HG03439 (cell line): ENCODE measurements at regions not wholly inside any gene's neighbourhood (a gene's known extent, or its start where the extent isn't known, plus 50 kb on each side); places are given as distances from the start of the nearest gene placed in this dataset.
"Not testable (repeated sequence)": the region's sequence is repeated elsewhere in the genome, so short reads cannot be mapped to it uniquely, and the experiment has no call there.

Experiments used
- ATAC-seq: cut with Tn5 transposase; IDR thresholded peaks from one replicate; pipeline ENCODE4 v1.9.1; 2021; ENCODE audit warnings: mild to moderate bottlenecking, moderate library complexity; ENCODE audit not compliant: unreplicated experiment

DNA sequence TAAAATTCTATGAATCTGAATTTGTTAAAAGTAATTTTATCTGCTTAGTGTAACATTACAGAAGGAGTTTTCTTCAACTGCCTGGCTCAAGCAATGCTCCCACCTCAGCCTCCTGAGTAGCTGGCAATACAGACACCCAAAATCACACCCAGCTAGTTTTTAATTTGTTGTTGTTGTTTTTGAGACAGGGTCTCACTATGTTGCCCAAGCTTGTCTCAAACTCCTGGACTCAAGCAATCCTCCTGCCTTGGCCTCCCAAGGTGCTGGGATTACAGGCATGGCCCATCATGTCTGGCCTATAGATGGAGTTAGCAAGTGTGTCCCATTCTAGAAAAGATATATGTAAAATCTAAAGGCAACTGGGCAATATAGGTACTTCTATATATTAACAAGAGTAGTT lies 1580.4 kb upstream of the PRR20A start:
- ATAC-seq = no peak

DNA sequence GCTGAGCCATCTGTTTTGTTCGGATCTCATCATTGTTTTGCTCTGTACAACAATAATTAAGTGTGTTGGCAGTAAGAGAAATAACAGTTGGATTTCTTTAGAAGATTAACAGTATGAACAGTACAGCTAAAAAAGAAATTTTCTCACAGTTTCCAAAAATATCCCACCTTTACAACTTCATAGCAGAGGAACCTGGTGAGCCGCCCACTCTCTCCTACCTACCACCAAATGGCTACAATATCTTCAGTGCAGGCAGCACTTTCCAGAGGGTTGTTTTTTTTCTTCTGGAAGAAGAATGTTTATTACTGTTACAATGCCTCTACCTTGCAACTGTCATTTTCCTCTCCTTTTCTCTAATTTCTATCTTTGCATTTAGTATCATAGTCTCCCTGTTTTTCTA lies 1577.5 kb upstream of the PRR20A start:
- ATAC-seq = no peak

DNA sequence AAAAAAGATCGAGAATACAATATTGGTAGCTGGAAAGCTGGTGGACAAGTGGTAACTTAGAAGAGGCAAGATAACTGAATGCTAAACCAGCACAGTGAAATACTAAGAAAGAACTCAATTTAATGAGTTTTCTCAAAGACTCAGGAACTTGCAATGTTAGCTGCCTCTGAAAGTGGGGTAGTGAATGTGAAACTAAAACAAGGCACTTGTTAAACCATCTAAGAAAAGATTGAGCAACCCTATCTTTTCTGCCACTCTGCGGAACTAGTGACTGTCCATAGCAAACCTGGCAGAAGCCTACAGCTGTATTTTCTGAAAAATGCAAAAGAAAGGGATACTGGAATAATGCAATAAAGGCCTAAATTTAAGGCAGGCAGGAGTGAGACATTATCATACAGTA lies 1574.4 kb upstream of the PRR20A start:
- ATAC-seq = no peak

DNA sequence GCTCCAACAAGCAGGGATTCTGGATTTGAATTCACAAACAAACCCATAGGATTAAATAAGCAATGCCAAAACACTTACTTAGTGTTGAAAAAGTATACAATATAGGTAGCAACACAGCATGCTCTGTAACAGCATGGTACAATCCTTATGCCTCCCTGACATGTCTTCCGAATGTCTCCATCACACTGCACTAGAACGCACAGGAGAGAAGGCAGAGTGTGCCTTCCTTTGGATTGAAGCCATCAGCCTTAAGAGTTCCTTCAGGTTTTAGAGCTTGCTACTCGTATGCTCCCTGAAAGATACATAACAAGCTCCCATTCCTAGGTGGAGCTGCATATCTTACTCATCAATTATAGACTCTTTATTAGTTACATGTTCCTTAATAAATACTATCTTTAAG lies 1573.9 kb upstream of the PRR20A start:
- ATAC-seq = no peak

DNA sequence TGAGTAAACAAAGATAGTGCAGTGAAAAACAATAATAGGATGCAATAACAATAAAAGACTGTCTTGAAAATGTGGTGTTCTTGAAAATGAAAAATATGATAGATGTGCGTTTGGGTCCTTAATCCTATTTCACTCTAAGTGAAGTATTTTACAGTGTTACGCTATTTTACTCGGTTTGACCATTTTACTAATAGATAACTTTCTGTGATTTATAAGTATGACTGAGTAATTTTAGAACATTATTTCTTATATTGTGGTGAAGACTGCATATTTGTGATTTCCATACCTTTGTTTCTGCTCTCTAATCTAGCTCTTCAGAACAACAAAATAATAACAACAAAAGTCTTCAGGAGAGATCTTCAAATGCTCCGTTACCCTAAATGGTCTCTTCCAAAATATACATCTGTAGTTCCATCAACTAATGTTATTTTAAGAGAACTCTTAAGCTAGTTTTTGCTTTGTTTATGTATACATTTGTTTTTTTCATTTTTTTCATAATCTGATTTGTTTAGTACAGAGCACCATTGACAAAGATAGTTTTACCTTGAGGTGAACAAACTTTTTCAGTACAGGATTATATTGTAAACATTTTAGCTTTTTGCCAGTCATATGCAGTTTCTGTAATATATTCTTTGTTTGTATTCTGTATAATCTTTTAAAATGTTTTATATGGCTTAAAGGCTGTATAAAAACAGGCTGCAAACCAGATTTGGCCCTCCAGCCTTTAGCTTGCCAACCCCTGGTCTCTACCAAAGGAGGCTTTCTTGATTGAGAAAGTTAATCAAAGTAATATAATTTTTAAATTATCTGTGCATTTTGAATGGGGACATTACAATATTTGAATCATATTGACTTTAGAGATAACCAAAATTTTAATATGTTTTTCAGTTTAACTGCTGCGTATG lies 1572.7 kb upstream of the PRR20A start:
- no peak for ATAC-seq

DNA sequence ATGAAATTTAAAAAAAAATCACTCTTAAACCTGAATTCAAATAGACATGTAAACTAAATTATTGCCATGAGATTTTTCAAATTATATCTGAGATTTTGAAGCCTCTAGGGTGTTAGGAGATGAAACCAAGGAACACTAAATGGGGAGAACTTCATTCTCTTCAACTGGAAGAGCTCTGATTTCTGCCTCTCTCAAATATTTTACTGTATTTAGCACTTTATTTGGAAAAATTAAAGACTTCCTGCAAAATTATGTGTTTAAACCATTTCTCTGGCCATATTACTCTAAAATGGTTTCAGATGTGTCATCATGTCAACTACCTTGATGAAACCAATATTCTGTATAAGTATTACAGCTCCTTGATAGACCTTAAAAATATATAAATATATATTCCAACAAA lies 1571.6 kb upstream of the PRR20A start:
- no peak for ATAC-seq

DNA sequence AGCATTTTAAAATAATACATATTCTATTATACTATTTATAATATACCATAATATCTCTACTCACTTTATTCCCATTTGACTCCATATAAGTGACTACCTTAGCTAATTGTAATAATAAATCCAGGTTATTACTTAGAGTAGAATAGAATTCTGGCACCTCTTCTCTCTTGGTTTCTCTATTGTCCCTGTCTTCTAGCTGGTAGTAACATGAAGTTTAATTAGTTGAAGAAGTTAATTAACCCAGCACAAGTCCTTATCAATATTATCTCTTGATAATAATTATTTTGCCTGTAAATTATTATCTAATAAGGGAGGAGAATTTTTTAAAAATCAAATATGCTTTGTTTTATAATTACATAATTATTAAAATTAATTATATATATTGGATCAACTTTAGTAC lies 1571.2 kb upstream of the PRR20A start:
- no peak for ATAC-seq

DNA sequence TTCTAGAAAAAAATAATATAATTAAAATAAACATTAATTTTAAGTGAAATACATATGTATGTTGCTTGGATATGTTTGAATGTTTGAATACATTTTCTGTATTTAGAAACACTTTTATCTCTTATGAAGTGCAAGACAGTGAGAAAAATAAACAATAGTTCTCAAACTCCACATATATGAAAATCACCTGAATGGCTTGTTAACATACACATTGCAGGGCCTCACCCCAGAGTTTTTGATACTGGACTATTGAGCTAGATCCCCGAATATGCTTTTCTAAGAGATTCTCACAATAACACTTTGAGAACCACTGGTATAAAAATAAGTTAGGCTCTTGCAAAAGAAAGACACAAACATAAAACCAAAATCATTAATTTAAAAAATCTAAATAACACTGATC lies 1570.3 kb upstream of the PRR20A start:
- ATAC-seq = no peak

DNA sequence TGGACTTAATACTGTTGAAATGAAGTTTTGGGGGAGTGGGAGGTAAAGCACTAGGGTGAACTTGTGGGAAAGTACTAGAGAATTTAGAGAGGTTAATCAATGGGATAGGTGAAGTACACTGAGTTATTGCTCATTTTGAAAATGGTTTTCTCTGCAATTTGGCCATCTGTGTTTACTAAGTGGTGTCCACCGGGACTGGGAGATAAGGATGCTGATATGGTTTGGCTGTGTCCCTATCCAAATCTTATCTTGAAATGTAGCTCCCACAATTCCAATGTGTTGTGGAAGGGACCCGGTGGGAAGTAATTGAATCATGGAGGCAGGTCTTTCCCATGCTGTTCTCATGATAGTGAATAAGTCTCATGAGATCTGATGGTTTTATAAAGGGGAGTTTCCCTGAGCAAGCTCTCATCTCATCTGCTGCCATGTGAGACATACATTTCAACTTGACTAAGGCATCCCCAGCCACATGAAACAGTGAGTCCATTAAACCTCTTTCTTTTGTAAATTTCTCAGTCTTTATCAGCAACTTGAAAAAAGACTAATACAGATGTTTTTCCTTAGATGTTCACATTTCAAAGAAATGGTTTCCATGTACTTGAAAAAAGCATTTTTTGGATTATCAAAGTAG lies 1569.4 kb upstream of the PRR20A start:
- ATAC-seq = no peak

DNA sequence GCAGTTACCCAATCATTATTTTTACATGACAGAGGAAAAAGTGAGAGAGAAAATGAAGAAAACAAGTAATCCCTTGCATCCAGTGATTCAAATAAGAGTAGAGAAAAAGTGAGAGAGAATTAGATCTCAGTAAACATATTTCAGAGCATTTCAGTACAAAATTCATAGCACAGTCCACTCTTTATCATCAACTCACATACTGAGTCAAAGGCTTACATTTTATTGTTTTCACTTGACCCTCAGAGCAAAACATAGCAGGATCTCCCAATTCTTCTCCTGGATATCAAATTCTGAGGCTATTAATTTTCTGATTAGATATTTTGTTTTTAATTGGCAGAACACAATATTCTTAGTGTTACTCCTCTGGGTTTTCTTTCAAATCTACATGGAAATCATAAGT lies 1568.3 kb upstream of the PRR20A start:
- ATAC-seq = no peak

DNA sequence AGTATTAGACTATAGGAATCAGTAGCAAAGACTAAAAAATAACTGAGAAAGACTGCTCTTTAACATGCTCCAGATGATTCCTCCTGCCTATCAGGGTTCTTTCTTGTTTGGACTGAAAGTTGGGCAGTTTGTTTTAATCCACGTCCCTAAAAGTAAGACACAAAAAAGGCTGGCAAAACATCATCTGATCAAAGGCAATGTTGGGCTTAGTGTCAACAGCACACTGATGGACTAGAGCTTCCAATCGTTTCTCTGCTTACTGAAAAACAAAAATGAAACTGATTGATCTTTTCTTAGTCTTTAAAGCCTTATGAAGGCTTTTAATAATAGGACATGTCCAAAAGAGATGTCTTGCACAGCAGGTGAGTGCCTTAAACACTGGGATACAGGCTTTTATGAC lies 1567.9 kb upstream of the PRR20A start:
- no peak for ATAC-seq

DNA sequence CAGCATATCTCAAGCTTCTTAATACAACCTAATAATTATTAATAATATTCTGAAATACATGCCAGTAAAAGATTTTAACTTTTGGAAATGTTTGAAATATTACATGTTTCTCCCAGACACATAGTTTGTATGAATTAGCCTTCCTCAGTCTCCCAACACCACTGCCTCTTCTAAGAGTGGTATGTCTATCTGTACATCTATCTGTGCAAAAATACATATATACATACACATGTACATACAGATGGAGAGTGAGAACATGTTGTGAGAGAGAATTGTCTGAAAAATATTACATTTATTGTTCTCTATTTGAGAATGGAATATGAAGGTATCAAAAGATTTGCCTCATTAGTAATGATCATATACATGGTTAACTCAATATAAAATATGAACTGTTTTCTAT lies 1567.2 kb upstream of the PRR20A start:
- no peak for ATAC-seq

DNA sequence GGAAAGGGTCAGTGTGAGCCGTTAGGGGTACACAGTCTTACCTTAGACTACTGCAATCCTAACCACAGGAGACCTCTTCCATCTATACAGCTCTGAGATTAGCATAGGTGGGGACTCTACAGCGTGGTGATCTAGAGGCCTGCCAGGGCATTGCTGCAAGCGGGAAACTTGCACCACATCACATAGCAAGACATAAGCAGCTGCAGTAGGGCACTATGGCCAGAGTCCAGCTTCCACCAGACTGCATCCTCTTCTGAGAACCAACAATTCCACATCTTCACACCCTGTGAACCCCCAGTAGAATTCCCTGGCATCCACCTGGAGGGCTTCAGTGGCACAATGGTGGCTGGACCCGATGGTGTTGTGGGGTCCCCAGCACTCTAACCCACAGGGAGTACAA lies 1564.3 kb upstream of the PRR20A start:
- ATAC-seq = no peak

DNA sequence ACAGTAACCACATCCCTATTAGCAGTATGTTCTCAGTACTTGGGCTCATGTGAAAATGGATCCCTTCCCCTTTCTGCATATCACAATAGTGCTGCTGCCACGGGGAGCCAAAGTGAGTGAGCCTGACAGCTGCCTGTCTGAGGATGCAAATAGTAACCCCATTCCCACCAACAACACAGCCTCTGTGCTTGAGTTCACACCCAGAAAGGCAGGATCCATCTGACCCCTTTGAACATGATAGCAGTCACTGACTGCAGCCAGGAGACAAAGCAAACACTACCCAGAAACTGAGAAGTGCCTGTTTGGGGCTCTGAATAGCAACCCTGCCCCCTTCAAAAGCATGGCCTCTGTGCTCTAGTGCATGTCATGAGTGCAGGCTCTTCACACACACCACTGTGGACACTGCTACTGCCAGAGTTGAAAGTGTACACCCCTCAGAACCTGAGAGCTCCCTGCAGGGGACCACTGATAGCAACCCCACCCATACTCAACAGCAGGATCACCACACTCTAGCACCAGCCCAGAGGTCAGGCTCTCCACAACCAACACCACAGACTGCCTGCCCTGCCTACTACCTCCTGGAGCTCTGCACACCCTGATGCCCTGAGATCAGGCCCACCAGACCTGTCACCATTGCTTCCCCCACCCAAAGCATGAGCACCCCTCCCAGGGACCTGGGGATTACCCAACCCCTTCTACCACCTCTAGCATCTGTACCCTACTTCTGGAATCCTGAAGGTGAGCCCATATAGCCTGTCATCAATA lies 1563.5 kb upstream of the PRR20A start:
- no peak for ATAC-seq

DNA sequence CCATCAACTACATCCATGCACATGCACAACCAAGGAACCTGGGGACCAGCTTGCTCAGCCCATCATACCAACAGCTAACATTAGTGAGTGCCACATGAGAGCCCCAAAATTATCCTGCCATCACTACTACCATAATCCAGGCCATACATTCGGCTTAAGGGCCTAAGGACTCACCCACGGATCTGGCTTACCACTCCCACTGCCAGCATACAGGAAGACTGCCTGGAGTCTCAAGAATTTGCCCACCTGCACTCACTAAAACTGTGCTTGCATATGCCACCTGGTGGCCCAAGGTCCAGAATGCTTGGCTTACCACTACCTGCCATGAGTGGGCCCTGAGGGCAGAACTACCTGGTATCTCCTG lies 1562.9 kb upstream of the PRR20A start:
- no peak for ATAC-seq

DNA sequence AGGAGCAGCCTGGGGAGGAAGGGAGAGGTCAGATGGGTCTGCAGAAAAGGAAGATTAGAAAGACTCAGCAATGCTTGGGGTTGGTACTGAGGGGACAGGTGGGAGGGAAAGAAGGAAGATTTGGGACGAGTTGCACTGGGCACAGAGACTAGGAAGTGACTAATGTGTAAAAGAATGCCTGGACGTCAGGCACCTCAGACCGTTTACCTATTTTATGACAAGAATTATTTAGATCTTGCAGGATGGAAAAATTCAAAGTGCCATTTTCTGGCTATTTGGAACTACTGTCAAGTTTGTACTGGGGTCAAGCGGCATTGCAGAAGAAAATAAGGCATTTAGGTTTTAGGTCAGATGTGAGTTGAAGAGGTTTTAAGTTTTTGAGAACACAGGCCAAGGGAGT lies 1558.4 kb upstream of the PRR20A start:
- not testable (repeated sequence) for ATAC-seq

DNA sequence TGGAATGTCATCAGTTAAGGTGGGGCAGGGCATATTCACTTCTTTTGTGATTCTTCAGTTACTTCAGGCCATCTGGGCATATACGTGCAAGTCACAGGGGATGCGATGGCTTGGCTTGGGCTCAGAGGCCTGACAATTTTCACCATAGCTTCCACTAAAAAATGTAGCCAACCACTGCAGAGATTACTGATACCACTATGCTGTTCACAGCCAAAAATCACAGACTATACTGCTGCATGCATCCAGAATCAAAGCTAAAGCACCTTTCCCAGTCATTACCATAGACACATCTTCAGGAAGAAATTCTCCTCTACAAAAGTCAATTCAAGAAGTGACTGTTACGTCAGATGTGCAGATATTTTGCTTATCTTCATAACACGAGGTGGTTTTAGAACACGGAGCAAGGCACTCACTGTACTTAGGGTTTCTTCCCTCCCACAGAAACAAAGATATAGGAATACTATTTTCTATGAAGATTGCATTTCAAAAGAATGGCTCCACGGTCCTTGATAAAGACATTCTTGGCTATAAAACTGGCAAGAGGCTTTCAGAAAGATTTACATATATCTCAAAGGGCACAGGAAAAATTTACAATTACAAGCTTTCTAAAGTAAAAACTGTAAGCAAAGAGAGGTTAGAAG lies 1556.6 kb upstream of the PRR20A start:
- no peak for ATAC-seq

DNA sequence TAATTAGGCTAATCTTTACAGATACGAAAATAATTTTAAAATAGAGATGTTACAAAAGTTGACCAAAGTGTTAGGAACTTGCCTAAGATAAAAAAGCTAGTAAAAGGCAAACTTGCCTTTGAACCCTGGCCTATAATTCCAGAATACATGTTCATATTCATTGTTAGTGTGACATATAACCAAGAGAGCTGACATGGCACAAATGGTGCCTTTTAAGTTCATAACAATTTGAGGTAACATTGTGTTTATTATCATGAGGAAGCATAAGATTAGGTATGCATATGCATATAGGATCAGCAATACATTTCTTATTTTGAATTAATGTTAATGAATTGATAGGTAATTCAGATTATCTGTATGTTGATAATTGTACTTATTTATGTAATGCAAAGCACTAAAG lies 1537.9 kb upstream of the PRR20A start:
- no peak for ATAC-seq

DNA sequence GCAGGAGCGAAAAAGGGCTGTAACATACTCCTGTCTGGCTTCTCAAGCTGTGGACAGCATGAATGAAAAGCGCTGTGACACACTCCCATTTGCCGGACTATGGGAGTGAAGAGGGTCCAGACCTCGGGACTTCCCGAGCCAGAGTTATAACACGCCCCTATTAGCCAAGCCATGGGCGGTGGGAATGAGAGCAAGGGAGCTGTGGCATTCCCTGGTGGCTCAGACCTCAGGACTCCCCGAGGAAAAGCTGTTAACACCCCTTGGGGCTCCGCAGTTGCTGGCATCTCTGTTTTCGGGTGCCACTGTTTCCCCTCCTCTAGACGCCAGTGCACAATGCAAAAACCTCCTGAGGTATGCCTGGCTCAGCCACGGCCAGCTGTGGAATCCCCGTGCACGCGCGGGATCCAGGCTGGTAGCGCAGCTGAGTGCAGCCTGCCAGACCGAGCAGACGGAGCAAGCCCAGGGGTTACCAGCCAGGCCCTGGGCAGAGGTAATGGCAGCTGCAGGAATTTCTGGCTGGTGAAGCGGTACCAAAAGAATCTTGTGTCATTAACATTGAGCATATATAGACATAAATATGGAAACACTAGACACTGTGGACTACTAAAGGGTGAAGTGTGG lies 1534.6 kb upstream of the PRR20A start:
- ATAC-seq = no peak

DNA sequence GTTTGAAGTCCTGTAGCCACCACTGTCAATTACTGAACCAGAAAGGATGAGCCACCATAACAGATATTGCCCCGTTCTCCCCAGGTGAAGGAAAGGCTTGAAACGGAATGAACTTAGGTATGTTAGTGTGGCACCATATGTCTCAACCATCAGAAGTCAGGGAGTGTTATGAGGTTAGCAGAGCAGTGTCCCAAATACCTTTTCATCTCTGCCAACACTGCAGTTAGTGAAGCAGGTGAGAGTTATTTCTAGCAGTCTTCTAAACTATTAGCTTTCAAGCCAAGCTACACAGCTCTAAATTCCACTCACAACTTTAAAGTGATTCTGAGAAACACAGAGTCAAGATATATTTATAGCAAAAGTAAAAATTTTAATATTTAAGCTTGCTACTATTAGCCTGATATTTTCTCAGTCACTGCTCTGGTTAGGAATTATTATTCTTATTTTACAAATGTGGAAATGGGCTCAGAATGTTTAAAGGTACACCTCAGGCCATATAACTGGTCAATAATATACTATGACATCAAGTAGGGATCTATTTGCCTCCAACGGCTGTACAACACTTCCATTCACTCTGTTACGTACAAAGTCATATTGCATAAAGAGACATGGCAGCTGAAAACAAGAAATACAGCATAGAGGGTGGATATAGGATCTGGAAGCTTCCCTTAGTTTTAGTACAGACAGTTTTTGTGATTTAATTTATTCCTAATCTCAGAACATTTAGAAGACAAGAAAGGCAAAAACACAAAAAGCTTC lies 1527.1 kb upstream of the PRR20A start:
- no peak for ATAC-seq
